Smooth muscle cell (in vitro differentiated cells): ENCODE measurements at regions not wholly inside any gene's neighbourhood (a gene's known extent, or its start where the extent isn't known, plus 50 kb on each side); places are given as distances from the start of the nearest gene placed in this dataset.

ENCODE experiments used
- DNase-seq: peaks from one replicate; lab custom pipeline; 2025; ENCODE audit not compliant: unreplicated experiment; lab: John Stamatoyannopoulos, UW
- H2AFZ ChIP-seq: fragments of 200-600 bp; sonication (generic); 2 replicates; pipeline ENCODE4 v1.6.0; 2016; ENCODE audit warnings: antibody characterized with exemption, low read depth, mild to moderate bottlenecking
- H3F3A ChIP-seq: fragments of 200-600 bp; sonication (generic); 2 replicates; pipeline ENCODE4 v1.6.0; 2017; ENCODE audit warnings: antibody characterized with exemption, low read depth
- H3K27ac ChIP-seq: fragments of 200-600 bp; sonication (generic); 2 replicates; pipeline ENCODE4 v1.5.1; 2016; ENCODE audit warnings: low read depth, mild to moderate bottlenecking
- H3K27me3 ChIP-seq: fragments of 200-600 bp; sonication (generic); 2 replicates; pipeline ENCODE4 v1.6.1; 2016; ENCODE audit warnings: low read depth, mild to moderate bottlenecking
- H3K36me3 ChIP-seq: fragments of 200-600 bp; sonication (generic); 2 replicates; pipeline ENCODE4 v1.5.1; 2016; ENCODE audit warnings: low read depth
- H3K4me1 ChIP-seq: fragments of 200-600 bp; sonication (generic); 2 replicates; pipeline ENCODE4 v1.5.1; 2016; ENCODE audit warnings: low read depth
- H3K4me2 ChIP-seq: fragments of 200-600 bp; sonication (generic); 2 replicates; pipeline ENCODE4 v1.6.0; 2016; ENCODE audit warnings: mild to moderate bottlenecking
- H3K4me3 ChIP-seq: fragments of 200-600 bp; sonication (generic); 2 replicates; pipeline ENCODE4 v1.5.1; 2016; ENCODE audit warnings: mild to moderate bottlenecking
- H3K79me2 ChIP-seq: fragments of 200-600 bp; sonication (generic); 2 replicates; pipeline ENCODE4 v1.6.0; 2016; ENCODE audit warnings: low read depth, mild to moderate bottlenecking
- H3K9ac ChIP-seq: fragments of 200-600 bp; sonication (generic); 2 replicates; pipeline ENCODE4 v1.6.0; 2016; ENCODE audit warnings: low read depth
- H3K9me3 ChIP-seq: fragments of 200-600 bp; sonication (generic); replicated peaks from 2 replicates; pipeline ENCODE4 v1.5.1; 2016; ENCODE audit warnings: low read depth
- H4K20me1 ChIP-seq: fragments of 200-600 bp; sonication (generic); 2 replicates; pipeline ENCODE4 v1.6.0; 2016; ENCODE audit warnings: low read depth
- WGBS: methylation state at CpG from one replicate; pipeline ENCODE4 v1.1.7; 2016; ENCODE audit warnings: low lambda C conversion rate; 5-methylcytosine and 5-hydroxymethylcytosine counted together
- TF ChIP-seq, protein P1 (sequence below): fragments of 200-600 bp; sonication (generic); IDR thresholded peaks from 2 replicates; pipeline ENCODE4 v1.5.1; 2017; ENCODE audit warnings: borderline replicate concordance, mild to moderate bottlenecking, antibody characterized with exemption; ENCODE audit not compliant: insufficient read depth, poor library complexity, severe bottlenecking

DNA sequence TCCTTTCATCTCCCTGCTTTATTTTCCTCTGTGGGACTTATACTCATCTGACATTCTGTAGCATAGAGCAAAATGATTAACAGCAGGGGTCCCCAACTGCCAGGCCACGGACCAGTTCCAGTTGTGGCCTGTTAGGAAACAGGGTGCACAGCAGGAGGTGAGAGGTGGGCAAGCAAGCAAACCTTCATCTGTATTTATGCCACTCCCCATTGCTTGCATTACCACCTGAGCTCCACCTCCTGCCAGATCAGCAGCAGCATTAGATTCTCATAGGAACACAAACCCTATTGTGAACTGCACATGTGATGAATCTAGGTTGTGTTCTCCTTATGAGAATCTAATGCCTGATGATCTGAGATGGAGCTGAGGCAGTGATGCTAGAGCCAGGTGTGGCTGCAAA lies 130.5 kb upstream of the SLC24A3 start:
- no peak overlapping the region for H2AFZ ChIP-seq
- no peaks in the 10 kb centered on the region for H4K20me1 ChIP-seq
- no peak overlapping the region for H3K4me3 ChIP-seq
- no peaks in the 10 kb centered on the region for H3K9me3 ChIP-seq
- no peaks in the 10 kb centered on the region for H3K4me1 ChIP-seq
- TF ChIP-seq, protein P1, sequence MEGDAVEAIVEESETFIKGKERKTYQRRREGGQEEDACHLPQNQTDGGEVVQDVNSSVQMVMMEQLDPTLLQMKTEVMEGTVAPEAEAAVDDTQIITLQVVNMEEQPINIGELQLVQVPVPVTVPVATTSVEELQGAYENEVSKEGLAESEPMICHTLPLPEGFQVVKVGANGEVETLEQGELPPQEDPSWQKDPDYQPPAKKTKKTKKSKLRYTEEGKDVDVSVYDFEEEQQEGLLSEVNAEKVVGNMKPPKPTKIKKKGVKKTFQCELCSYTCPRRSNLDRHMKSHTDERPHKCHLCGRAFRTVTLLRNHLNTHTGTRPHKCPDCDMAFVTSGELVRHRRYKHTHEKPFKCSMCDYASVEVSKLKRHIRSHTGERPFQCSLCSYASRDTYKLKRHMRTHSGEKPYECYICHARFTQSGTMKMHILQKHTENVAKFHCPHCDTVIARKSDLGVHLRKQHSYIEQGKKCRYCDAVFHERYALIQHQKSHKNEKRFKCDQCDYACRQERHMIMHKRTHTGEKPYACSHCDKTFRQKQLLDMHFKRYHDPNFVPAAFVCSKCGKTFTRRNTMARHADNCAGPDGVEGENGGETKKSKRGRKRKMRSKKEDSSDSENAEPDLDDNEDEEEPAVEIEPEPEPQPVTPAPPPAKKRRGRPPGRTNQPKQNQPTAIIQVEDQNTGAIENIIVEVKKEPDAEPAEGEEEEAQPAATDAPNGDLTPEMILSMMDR: no peak
- DNase-seq: no peak
- no peaks in the 10 kb centered on the region for H3K79me2 ChIP-seq
- H3K27me3 ChIP-seq: no peaks in the 10 kb centered on the region
- no peaks in the 10 kb centered on the region for H3F3A ChIP-seq
- no peak overlapping the region for H3K9ac ChIP-seq
- H3K36me3 ChIP-seq: no peaks in the 10 kb centered on the region
- no peak overlapping the region for H3K27ac ChIP-seq
- no peak overlapping the region for H3K4me2 ChIP-seq
- WGBS: 72% methylated on average over 1 of the region's 1 CpG

DNA sequence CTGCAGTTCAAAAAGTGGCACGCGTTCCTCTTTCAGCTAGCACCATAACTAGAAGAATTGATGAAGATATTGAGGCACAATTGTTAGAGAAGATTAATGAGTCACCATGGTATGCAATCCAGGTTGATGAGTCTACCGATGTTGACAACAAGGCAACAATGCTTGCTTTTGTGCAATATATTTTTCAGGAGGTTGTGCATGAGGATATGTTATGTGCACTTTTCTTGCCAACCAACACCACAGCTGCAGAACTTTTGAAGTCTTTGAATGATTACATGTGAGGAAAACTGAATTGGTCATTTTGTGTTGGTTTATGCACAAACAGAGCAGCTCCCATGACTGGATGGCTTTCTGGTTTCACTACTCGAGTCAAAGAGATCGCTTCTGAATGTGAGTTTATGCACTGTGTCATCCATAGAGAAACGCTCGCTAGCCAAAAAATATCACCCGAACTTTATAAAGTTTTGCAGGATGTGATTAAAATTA lies 129.3 kb upstream of the SLC24A3 start:
- Histone ChIP-seq H3F3A (no peaks in the 10 kb centered on the region), H3K36me3 (no peaks in the 10 kb centered on the region), H3K4me2 (no peak overlapping the region), H3K9me3 (no peaks in the 10 kb centered on the region), H3K4me1 (no peaks in the 10 kb centered on the region), H3K9ac (no peak overlapping the region), H3K27ac (no peak overlapping the region), H3K4me3 (no peak overlapping the region), H3K27me3 (no peaks in the 10 kb centered on the region), H4K20me1 (no peaks in the 10 kb centered on the region), H2AFZ (no peak overlapping the region), H3K79me2 (no peaks in the 10 kb centered on the region)
- 94% methylated on average over 8 of the region's 8 CpGs for WGBS
- TF ChIP-seq, protein P1: no peak
- no peak for DNase-seq

DNA sequence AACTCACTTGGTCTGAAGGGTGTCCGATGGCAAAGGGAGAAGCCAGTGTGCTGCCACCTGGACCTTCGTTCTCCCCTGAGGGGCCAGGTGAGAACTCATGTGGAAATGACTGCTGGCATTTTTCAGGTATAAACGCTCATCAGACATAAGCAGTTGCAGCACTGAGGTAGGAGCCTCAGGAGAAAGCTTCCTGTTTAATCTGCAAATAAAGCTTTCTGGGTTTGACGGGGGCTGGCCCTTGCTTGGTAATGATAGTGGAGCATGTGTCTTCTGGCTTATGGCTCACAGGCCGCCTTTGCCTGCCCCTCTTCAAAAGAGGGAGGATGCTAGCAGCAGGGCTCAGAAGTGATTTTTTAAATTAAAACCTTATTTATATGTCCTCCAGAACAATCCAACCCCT lies 122.1 kb upstream of the SLC24A3 start:
- Histone ChIP-seq H3F3A (no peaks in the 10 kb centered on the region), H3K79me2 (no peaks in the 10 kb centered on the region), H3K36me3 (no peaks in the 10 kb centered on the region), H3K9me3 (no peaks in the 10 kb centered on the region), H3K4me2 (no peak overlapping the region), H3K27ac (no peak overlapping the region), H3K4me1 (no peaks in the 10 kb centered on the region), H2AFZ (no peak overlapping the region), H3K9ac (no peak overlapping the region), H3K4me3 (no peak overlapping the region), H4K20me1 (no peaks in the 10 kb centered on the region), H3K27me3 (no peaks in the 10 kb centered on the region)
- TF ChIP-seq, protein P1: no peak
- DNase-seq: no peak
- WGBS: 92% methylated on average over 5 of the region's 5 CpGs

GRCh38 chr20:19094959-19095541 lies 117.4 kb upstream of the SLC24A3 start:
- 89% methylated on average over 5 of the region's 5 CpGs for WGBS
- Histone ChIP-seq H3K4me1 (no peaks in the 10 kb centered on the region), H3K79me2 (no peaks in the 10 kb centered on the region), H2AFZ (no peak overlapping the region), H3K4me3 (no peak overlapping the region), H3K27me3 (no peaks in the 10 kb centered on the region), H3K9me3 (no peaks in the 10 kb centered on the region), H3K36me3 (no peaks in the 10 kb centered on the region), H4K20me1 (no peaks in the 10 kb centered on the region), H3K27ac (no peak overlapping the region), H3K4me2 (no peak overlapping the region), H3F3A (no peaks in the 10 kb centered on the region), H3K9ac (no peak overlapping the region)
- TF ChIP-seq, protein P1: no peak
- DNase-seq: no peak
